K562 (cell line): ENCODE measurements at regions not wholly inside any gene's neighbourhood (a gene's known extent, or its start where the extent isn't known, plus 50 kb on each side); places are given as distances from the start of the nearest gene placed in this dataset.

ENCODE experiments used
- CBX5 ChIP-seq: IDR thresholded peaks from 2 replicates; pipeline ENCODE4 v1.6.1; 2014; ENCODE audit warnings: low read depth, borderline replicate concordance
- CTCF ChIP-seq, 3 experiments: IDR thresholded peaks in 2 of 3; conservative IDR thresholded peaks in 1 of 3; 2 replicates each; pipeline ENCODE4 v1.5.1; 2011 to 2012; ENCODE audit warnings: low read length in 3 of 3, mild to moderate bottlenecking in 3 of 3, control low read depth in 2 of 3, improper control_type of control experiment in 1 of 3, inconsistent platforms in 1 of 3, low read depth in 1 of 3, mixed read lengths in 1 of 3, moderate library complexity in 1 of 3; ENCODE audit not compliant: insufficient read depth in 2 of 3
- EGR1 ChIP-seq: fragments of 450-650 bp; conservative IDR thresholded peaks from 2 replicates; pipeline ENCODE4 v1.6.1; 2017; ENCODE audit warnings: mild to moderate bottlenecking
- NFE2 ChIP-seq: IDR thresholded peaks from 2 replicates; pipeline ENCODE4 v1.6.1; 2014; ENCODE audit warnings: antibody characterized with exemption, low read depth
- POLR2AphosphoS5 ChIP-seq: IDR thresholded peaks from 2 replicates; pipeline ENCODE4 v1.6.1; 2011; ENCODE audit warnings: mild to moderate bottlenecking, low read depth, low read length, moderate library complexity; ENCODE audit not compliant: control insufficient read depth, insufficient read depth
- PTTG1 ChIP-seq: fragments of 450-650 bp; IDR thresholded peaks from 2 replicates; pipeline ENCODE4 v1.6.1; 2016; ENCODE audit warnings: low read depth, mild to moderate bottlenecking, missing genetic modification characterization, missing compliant biosample characterization
- TF ChIP-seq, protein P1 (sequence below): fragments of 150-350 bp; conservative IDR thresholded peaks from 2 replicates; pipeline ENCODE4 v1.6.1; 2014; ENCODE audit warnings: low read length
- TF ChIP-seq, protein P2 (sequence below): sonication (generic); formaldehyde crosslinking; IDR thresholded peaks from 2 replicates; pipeline ENCODE4 v1.9.0; 2022; ENCODE audit warnings: mild to moderate bottlenecking, missing genetic modification reagents
- TF ChIP-seq, protein P3 (sequence below): sonication (generic); formaldehyde crosslinking; IDR thresholded peaks from 2 replicates; pipeline ENCODE4 v1.4.0; 2020; ENCODE audit warnings: mild to moderate bottlenecking, missing genetic modification reagents

DNA sequence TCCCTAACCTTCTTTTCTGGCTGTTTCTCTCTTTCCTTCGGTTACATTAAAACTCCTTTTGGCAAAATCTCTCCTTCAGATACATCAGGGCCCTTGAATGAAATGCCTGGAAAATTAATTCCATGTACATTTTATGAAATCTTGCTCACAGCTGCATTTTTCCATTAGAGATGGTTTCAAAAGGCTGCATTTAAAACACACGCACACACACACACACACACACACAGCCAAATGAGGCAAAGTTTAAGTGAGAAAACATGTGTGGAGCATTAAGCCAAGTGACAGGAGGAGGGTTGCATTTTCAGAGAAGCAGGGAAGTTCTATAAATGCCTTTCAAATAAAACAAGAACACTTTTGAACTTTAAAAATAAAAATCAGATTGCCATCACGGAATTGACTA is 216.4 kb downstream of the LRIG3 start:
- TF ChIP-seq, protein P1, sequence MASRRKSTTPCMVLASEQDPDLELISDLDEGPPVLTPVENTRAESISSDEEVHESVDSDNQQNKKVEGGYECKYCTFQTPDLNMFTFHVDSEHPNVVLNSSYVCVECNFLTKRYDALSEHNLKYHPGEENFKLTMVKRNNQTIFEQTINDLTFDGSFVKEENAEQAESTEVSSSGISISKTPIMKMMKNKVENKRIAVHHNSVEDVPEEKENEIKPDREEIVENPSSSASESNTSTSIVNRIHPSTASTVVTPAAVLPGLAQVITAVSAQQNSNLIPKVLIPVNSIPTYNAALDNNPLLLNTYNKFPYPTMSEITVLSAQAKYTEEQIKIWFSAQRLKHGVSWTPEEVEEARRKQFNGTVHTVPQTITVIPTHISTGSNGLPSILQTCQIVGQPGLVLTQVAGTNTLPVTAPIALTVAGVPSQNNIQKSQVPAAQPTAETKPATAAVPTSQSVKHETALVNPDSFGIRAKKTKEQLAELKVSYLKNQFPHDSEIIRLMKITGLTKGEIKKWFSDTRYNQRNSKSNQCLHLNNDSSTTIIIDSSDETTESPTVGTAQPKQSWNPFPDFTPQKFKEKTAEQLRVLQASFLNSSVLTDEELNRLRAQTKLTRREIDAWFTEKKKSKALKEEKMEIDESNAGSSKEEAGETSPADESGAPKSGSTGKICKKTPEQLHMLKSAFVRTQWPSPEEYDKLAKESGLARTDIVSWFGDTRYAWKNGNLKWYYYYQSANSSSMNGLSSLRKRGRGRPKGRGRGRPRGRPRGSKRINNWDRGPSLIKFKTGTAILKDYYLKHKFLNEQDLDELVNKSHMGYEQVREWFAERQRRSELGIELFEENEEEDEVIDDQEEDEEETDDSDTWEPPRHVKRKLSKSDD: no peak
- TF ChIP-seq CTCF (IDR thresholded peaks at IDR 0.05 in 2 of 3, conservative IDR thresholded peaks at IDR 0.05 in 1 of 3; ENCODE audit: insufficient read depth in 2 of 3, low read depth in 1 of 3, low read length in 3 of 3) (no peak), NFE2 (no peak), CBX5 (no peak), EGR1 (no peak), PTTG1 (tag) (no peak), POLR2AphosphoS5 (no peak)
- TF ChIP-seq, protein P2, sequence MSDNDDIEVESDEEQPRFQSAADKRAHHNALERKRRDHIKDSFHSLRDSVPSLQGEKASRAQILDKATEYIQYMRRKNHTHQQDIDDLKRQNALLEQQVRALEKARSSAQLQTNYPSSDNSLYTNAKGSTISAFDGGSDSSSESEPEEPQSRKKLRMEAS (CRISPR knock-in tag): no peak
- TF ChIP-seq, protein P3, sequence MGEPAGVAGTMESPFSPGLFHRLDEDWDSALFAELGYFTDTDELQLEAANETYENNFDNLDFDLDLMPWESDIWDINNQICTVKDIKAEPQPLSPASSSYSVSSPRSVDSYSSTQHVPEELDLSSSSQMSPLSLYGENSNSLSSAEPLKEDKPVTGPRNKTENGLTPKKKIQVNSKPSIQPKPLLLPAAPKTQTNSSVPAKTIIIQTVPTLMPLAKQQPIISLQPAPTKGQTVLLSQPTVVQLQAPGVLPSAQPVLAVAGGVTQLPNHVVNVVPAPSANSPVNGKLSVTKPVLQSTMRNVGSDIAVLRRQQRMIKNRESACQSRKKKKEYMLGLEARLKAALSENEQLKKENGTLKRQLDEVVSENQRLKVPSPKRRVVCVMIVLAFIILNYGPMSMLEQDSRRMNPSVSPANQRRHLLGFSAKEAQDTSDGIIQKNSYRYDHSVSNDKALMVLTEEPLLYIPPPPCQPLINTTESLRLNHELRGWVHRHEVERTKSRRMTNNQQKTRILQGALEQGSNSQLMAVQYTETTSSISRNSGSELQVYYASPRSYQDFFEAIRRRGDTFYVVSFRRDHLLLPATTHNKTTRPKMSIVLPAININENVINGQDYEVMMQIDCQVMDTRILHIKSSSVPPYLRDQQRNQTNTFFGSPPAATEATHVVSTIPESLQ: no peak
